ENCODE measurements at regions not wholly inside any gene's neighbourhood (a gene's known extent, or its start where the extent isn't known, plus 50 kb on each side); places are given as distances from the start of the nearest gene placed in this dataset.

GRCh38 chr3:150238995-150239619, 169.0 kb upstream of the TSC22D2 start:
- Mint-ChIP-seq H3K27ac (no peak overlapping the region), H3K36me3 (ENCODE audit: insufficient read depth in 1 of 3, low read depth in 3 of 3) (no peaks in the 10 kb centered on the region), H3K9me3 (no peaks in the 10 kb centered on the region), H3K4me3 (no peak overlapping the region), H3K4me1 (peaks cover 24 to 25% of the 10 kb centered on the region in 2 experiments), H3K27me3 (ENCODE audit: low read depth) (no peaks in the 10 kb centered on the region; the same call in 1 of the 2 replicates)
- Histone ChIP-seq H3K4ac (ENCODE audit: low read depth, low read length) (no peak overlapping the region), H3K9ac (ENCODE audit: extremely low read depth, insufficient read length, low read length) (no peak overlapping the region), H2BK15ac (ENCODE audit: low read depth, low read length) (no peak overlapping the region), H3K9me3 (ENCODE audit: control insufficient read depth, low read depth, low read length) (no peaks in the 10 kb centered on the region), H2AK5ac (ENCODE audit: insufficient read length, low read length) (no peak overlapping the region), H2BK120ac (ENCODE audit: low read depth, low read length, poor library complexity, severe bottlenecking) (no peak overlapping the region), H3K23ac (ENCODE audit: insufficient read length, low read depth, low read length) (no peak overlapping the region), H2BK12ac (ENCODE audit: insufficient read length, low read depth, low read length) (no peak overlapping the region), H2AFZ (ENCODE audit: low read length) (no peak overlapping the region), H4K20me1 (ENCODE audit: control insufficient read depth, insufficient read depth, insufficient read length) (no peaks in the 10 kb centered on the region), H3T11ph (ENCODE audit: low read length) (no peak overlapping the region), H3K23me2 (ENCODE audit: insufficient read length, low read depth, low read length, poor library complexity, severe bottlenecking) (no peaks in the 10 kb centered on the region), H3K27ac (ENCODE audit: insufficient read length, low read depth, low read length) (no peak overlapping the region), H4K8ac (replicated peaks; ENCODE audit: insufficient read length, low read depth, low read length) (no peak overlapping the region), H3K56ac (ENCODE audit: insufficient read length, low read depth, low read length) (no peak overlapping the region), H3K79me2 (ENCODE audit: insufficient read depth, low read length) (no peaks in the 10 kb centered on the region), H4K91ac (ENCODE audit: insufficient read length, low read depth, low read length) (no peak overlapping the region), H3K79me1 (ENCODE audit: insufficient read depth, low read depth, low read length, poor library complexity, severe bottlenecking) (no peaks in the 10 kb centered on the region), H2BK20ac (ENCODE audit: low read depth, low read length, poor library complexity, severe bottlenecking) (no peak overlapping the region), H3K18ac (ENCODE audit: insufficient read length, low read depth, low read length) (no peak overlapping the region), H3K4me1 (ENCODE audit: insufficient read depth, low read length) (peaks cover 2% of the 10 kb centered on the region; the same call in 1 of the 2 replicates), H4K5ac (ENCODE audit: insufficient read length, low read depth, low read length) (no peak overlapping the region), H3K4me2 (ENCODE audit: insufficient read depth, insufficient read length, low read length) (no peak overlapping the region), H3K27me3 (ENCODE audit: insufficient read depth, low read length) (no peaks in the 10 kb centered on the region), H3K14ac (ENCODE audit: insufficient read depth, low read length) (no peak overlapping the region), H2BK5ac (ENCODE audit: insufficient read length, low read length) (no peak overlapping the region)
- no CpG with 5 or more reads among the region's 5 CpGs for WGBS (ENCODE audit: extremely low coverage, insufficient read length, low lambda C conversion rate)
- peak; percentile 66 for DNase-seq
- TF ChIP-seq, protein P1, sequence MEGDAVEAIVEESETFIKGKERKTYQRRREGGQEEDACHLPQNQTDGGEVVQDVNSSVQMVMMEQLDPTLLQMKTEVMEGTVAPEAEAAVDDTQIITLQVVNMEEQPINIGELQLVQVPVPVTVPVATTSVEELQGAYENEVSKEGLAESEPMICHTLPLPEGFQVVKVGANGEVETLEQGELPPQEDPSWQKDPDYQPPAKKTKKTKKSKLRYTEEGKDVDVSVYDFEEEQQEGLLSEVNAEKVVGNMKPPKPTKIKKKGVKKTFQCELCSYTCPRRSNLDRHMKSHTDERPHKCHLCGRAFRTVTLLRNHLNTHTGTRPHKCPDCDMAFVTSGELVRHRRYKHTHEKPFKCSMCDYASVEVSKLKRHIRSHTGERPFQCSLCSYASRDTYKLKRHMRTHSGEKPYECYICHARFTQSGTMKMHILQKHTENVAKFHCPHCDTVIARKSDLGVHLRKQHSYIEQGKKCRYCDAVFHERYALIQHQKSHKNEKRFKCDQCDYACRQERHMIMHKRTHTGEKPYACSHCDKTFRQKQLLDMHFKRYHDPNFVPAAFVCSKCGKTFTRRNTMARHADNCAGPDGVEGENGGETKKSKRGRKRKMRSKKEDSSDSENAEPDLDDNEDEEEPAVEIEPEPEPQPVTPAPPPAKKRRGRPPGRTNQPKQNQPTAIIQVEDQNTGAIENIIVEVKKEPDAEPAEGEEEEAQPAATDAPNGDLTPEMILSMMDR (conservative IDR thresholded peaks at IDR 0.05) = peak; percentile 79
